ENCODE measurements at regions not wholly inside any gene's neighbourhood (a gene's known extent, or its start where the extent isn't known, plus 50 kb on each side); places are given as distances from the start of the nearest gene placed in this dataset.

DNA sequence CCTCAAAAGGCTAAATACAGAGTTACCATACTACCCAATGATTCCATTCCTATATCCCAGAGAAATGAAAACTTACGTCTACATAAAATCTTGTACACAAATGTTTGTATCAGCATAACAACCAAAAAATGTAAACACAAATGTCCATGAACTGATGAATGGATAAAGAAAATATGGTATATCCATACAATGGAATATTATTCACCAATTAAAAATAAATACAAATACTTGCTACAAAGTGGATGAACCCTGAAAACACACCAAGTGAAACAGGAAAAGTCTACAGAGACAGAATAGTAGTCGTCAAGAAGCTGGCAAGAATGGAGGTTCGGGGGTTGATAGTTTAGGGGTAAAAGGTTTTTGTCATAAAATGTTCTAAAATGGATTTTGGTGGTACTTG is 54.0 kb upstream of the ANKRD28 start:
- FAIRE-seq (no peak), DNase-seq (ENCODE audit: insufficient read length, low spot score) (no peak)
- TF ChIP-seq, protein P1, sequence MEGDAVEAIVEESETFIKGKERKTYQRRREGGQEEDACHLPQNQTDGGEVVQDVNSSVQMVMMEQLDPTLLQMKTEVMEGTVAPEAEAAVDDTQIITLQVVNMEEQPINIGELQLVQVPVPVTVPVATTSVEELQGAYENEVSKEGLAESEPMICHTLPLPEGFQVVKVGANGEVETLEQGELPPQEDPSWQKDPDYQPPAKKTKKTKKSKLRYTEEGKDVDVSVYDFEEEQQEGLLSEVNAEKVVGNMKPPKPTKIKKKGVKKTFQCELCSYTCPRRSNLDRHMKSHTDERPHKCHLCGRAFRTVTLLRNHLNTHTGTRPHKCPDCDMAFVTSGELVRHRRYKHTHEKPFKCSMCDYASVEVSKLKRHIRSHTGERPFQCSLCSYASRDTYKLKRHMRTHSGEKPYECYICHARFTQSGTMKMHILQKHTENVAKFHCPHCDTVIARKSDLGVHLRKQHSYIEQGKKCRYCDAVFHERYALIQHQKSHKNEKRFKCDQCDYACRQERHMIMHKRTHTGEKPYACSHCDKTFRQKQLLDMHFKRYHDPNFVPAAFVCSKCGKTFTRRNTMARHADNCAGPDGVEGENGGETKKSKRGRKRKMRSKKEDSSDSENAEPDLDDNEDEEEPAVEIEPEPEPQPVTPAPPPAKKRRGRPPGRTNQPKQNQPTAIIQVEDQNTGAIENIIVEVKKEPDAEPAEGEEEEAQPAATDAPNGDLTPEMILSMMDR (IDR thresholded peaks at IDR 0.05; ENCODE audit: insufficient read depth, missing control alignments), result no peak

DNA sequence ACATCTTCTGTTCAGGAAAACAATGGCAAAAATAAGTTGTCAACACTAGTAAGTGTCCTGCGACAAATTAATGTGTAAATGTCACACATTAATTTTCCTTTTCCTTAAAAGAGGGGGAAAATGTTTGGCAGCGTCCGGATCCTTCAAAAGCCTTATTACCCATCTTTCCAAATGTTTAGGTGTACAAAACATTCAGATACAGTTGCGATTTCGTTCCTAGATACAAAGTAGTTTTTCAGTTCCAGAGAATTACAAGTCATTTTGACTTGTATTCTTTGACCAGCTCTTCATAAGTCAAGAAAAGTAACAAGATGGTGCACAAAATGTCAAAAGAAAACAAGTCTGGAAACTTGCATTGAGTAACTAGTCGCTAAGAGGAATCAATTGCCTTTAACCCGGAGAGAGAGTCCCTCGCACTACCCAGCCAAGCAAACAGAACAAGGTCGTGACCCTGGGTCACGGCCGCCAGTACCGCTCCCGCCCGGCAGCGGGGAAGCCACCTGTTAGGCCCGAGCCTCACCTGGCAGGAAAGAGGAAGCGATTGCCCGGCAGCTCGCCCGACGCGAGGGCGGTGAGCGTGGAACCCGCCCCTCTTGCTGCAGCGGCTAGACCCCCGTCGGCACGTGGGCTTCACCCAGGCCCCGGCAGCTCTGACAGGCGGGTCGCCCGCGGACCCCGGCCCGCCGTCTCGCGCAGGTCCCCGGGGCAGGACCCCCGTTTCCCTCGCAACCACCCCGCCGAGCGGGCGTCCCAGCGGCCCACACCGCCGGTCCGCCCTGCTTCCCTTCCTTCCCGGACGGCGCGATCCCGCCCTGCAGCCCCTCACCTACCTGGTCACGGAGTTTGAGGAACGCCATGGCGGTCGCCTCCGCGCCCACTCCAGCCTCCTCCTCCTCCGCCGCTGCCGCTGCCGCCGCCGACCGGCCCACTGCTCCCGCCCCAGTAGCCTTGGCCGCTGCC is 61.0 kb upstream of the ANKRD28 start:
- DNase-seq (ENCODE audit: insufficient read length, low spot score), result no peak
- no peak for FAIRE-seq

DNA sequence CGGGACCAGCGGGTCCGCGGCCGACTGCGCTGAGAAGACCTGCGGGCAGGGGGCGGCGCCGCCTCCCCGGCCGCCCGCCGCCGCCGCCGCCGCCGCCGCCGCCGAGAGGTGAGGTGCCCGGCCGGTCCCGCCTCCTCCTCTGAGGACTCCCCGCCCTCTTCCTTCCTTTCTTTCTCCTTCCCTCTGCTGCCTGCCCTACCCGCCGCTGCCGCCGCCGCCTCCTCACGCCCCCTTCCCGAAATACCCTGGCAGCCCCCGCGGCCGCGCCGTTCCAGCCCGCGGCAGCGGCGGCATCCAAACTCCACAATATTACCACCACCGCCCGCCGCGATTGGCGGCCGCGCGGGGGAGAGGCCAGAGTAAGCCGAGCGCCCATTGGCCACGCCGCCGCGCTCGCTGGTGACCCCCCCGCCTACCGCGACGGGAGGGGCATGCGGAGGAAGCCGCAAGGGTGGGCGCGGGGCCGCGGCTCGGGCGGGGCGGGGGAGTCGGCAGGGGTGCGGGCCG is 61.8 kb upstream of the ANKRD28 start:
- TF ChIP-seq, protein P1 (IDR thresholded peaks at IDR 0.05; ENCODE audit: insufficient read depth, missing control alignments), result no peak
- FAIRE-seq, result no peak
- no peak for DNase-seq (ENCODE audit: insufficient read length, low spot score)

More for the DNA sequence above, 61.0 kb upstream of the ANKRD28 start:
- TF ChIP-seq, protein P1 (IDR thresholded peaks at IDR 0.05; ENCODE audit: insufficient read depth, missing control alignments), result no peak

DNA sequence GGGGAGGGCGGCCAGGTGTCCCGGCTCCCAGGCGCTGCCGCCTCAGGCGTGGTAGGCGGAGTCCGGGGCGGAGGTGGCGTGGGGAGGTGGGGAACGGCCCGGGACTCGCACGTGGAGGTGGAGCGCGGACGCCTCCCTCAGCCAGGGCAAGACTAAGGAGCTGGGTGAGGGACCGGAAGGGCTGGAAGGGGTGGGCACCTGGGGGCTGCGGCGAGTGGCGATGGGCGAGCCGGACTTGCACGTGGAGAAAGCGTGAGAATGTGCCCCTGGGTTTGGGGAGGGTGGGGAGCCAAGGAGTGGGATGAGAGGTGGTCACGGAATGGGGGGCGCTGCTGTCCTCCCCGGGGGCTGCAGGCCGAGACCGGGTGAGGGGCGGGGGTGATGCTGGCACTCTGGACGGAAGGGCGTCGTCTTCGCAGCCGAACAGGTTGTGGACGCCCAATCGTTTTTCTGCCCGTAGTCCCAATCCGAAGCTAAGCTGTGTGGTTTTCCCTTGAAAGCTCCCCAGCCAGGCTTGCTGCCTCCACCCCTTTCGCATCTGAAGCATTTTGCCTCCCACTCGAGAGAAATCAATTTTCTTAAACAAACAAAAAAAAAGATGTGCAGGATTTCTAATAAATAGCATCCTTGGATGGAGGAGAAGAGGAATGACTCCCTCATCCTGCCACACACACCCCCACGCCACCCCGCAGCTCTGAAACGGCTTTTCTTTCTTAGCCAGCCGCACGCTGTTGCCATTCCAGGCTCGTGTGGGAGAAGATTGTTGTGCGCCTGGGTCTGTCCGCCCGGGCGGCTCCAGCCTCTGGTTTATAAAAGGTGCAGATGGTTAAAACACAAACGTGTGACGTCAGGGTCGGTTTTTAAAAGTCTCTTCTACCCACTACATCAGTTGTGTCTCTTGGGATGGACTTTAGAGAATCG is 62.5 kb upstream of the ANKRD28 start:
- DNase-seq (ENCODE audit: insufficient read length, low spot score) (no peak), FAIRE-seq (no peak)
- TF ChIP-seq, protein P1 (IDR thresholded peaks at IDR 0.05; ENCODE audit: insufficient read depth, missing control alignments), result no peak

DNA sequence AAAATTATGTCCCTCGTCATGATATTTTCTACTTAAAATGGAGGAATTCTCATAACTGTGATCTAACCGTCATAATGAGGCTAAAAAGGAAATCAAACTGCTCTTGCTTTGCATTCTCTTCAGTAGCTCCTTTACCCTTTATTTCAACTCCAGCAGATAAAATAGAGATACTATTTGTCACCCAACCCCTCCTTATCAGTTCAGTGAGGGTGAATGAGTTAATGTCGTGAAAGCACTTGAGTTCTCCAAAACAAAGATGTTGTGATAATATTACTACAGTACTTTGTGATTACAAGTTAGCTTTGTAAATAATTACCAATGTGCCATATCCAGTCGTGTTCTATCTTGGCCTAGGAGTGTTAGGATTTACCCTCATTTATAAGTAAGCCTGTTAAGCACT is 63.4 kb upstream of the ANKRD28 start:
- TF ChIP-seq, protein P1 (IDR thresholded peaks at IDR 0.05; ENCODE audit: insufficient read depth, missing control alignments), result no peak
- FAIRE-seq, result no peak
- DNase-seq (ENCODE audit: insufficient read length, low spot score), result no peak

DNA sequence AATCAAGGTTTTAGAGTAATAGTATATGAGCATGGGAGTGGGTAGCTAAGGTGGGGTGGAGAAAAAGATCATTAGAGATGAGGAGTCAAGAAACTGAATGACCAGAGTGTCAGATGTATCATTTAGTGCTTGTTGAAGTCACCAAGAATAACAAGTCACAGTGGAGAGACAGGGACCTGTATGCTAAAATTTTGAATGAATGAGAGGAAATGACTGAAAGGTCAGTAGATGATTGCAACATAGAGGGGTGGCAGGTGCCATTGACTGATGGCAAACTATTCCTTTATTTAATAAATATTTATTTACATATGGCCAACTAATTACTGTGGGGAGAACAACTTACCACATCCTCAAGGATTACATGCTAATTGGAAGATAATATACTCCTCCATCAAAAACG is 75.0 kb upstream of the ANKRD28 start:
- no peak for DNase-seq (ENCODE audit: insufficient read length, low spot score)
- FAIRE-seq, result no peak
- TF ChIP-seq, protein P1 (IDR thresholded peaks at IDR 0.05; ENCODE audit: insufficient read depth, missing control alignments), result no peak
